ENCODE measurements at regions not wholly inside any gene's neighbourhood (a gene's known extent, or its start where the extent isn't known, plus 50 kb on each side); places are given as distances from the start of the nearest gene placed in this dataset.

DNA sequence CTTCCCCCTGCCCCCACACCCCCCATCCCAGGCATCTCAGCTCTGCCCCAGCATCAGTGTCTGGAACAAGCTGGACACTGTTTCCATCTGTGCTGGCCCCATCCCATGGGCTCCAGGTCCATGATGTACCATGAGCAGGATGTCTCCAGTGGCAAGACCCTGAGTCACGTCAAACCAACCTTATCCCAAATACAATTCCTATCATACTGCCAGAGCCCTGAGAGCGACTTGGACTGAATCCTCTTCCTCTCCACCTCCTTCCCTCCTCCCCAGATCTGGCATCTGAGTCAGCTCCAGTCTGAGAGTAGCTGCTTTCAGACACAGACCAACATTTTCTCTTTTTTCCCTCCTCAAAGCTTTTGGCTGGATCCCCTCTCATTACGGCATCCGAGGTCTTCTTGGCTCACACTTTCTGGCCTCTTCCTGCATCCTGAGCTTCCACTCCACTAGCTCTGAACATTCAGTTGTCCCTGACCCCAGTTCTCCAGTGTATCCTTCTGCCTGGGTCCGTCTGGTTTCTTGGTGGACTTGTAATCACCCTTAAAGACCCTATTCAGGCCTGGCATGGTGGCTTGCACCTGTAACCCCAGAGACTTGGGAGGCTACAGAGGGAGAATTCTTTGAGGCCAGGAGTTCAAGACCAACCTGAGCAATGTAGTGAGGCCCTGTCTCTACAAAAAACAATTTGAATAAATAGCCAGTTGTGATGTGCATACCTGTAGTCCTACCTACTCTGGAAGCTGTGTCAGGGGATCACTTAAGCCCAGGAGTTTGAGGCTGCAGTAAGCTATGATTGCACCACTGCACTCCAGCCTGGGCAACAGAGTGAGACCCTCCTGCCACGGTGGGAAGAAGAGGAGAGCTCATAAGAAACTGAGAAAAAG lies 68.3 kb downstream of the ACKR3 start:
- TF ChIP-seq POLR2A (IDR thresholded peaks at IDR 0.05; ENCODE audit: low read depth, low read length) (no peak), POLR2AphosphoS5 (IDR thresholded peaks at IDR 0.05; ENCODE audit: low read depth, low read length) (no peak), TAF1 (IDR thresholded peaks at IDR 0.05; ENCODE audit: low read depth, low read length) (no peak), POU2F2 (IDR thresholded peaks at IDR 0.05; ENCODE audit: low read depth, low read length) (no peak)
